Activated naive CD8-positive, alpha-beta T cell treated with anti-CD3 and anti-CD28 coated beads, Interleukin-2, amount 10 ng/mL, durations not matched to agents 7 days and 5 days (primary cell): ENCODE measurements at regions not wholly inside any gene's neighbourhood (a gene's known extent, or its start where the extent isn't known, plus 50 kb on each side); places are given as distances from the start of the nearest gene placed in this dataset.

Experiments used
- ATAC-seq: fragments of 150-1000 bp; cut with Tn5 transposase; one replicate; pipeline ENCODE4 v1.10.0; 2021; ENCODE audit warnings: low read depth, moderate library complexity
- POLR2A ChIA-PET: fragments of 350-600 bp; sonication (Branson Sonifier 250); formaldehyde crosslinking; loops from one replicate; lab custom pipeline; 2021; ENCODE audit warnings: antibody characterized with exemption; lab: Charles Lee
- DNase-seq: peaks from one replicate; pipeline ENCODE4 v3.0.0; 2021
- H3K27ac Mint-ChIP-seq: one replicate; pipeline ENCODE4 v1.8.0; 2022; ENCODE audit warnings: mild to moderate bottlenecking, mixed read lengths
- H3K27me3 Mint-ChIP-seq: one replicate; pipeline ENCODE4 v1.8.0; 2022; ENCODE audit warnings: mild to moderate bottlenecking, moderate library complexity, mixed read lengths
- H3K36me3 Mint-ChIP-seq: one replicate; pipeline ENCODE4 v1.8.0; 2021; ENCODE audit warnings: mild to moderate bottlenecking, mixed read lengths
- H3K4me1 Mint-ChIP-seq: one replicate; pipeline ENCODE4 v1.8.0; 2021; ENCODE audit warnings: mixed read lengths
- H3K4me3 Mint-ChIP-seq: one replicate; pipeline ENCODE4 v1.8.0; 2022; ENCODE audit warnings: mild to moderate bottlenecking, moderate library complexity, mixed read lengths
- H3K9me3 Mint-ChIP-seq: one replicate; pipeline ENCODE4 v1.8.0; 2021; ENCODE audit warnings: mixed read lengths

DNA sequence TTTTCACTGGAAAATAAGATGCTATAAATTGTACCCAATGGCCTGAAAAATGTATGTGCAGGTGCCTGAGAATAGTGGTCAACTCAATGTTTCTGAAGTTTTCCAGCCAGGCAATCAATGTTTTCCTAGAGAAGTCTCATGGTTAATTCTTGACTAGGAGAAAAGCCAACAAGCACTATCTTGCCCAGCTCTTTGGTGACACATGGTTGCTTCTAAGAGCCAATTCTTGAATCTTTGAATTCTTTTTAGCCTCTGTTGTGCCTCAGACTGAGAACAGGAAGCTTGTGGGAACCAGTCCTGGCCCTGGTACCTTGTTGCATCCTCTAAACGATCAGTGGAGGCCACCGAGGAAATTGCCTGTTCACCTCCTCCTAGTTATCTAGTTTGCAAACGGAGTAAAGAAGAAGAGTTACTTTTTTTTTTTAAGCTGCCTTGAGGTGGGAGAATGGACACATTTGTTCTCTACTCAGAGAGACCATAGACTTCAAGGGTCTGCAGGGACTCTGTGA lies 144.0 kb upstream of the MKLN1 start:
- POLR2A ChIA-PET, result interaction anchor here (1.0 to 1.4 kb wide), 2 partner anchors 52 to 75 kb away, joined by 3 to 4 read pairs; no protein-coding TSS in a partner anchor
- peaks cover 21% of the 10 kb centered on the region for H3K4me1 Mint-ChIP-seq
- peak; percentile 73 for ATAC-seq
- no peaks in the 10 kb centered on the region for H3K36me3 Mint-ChIP-seq
- no peaks in the 10 kb centered on the region for H3K27me3 Mint-ChIP-seq
- H3K27ac Mint-ChIP-seq, result peak overlapping the region; percentile 23
- DNase-seq, result no peak
- peak overlapping the region; percentile 35 for H3K4me3 Mint-ChIP-seq
- peaks cover 2% of the 10 kb centered on the region for H3K9me3 Mint-ChIP-seq

DNA sequence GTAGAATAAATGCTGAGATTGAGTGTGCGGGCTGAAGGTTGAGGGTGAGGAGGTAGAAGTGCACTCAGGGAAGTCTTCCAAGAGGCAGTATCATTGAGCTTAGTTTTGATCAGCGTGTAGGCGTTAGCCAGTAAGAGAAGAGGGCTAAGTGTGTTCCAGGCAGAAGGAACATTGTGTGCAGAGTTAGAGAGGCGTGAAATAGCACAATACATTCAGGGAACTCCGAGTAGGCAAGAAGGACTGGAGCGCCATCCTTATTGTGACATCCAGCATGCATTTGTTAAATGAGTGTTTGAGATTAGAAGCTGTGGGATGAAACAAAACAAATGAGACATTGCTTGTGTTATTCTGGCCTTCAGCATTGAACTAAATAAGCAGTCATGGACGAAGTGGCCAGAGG lies 140.9 kb upstream of the MKLN1 start:
- H3K27me3 Mint-ChIP-seq, result no peaks in the 10 kb centered on the region
- DNase-seq (no peak), ATAC-seq (no peak)
- H3K9me3 Mint-ChIP-seq, result no peaks in the 10 kb centered on the region
- H3K27ac Mint-ChIP-seq, result no peak overlapping the region
- H3K4me3 Mint-ChIP-seq, result no peak overlapping the region
- POLR2A ChIA-PET, result no interaction called here
- H3K36me3 Mint-ChIP-seq, result no peaks in the 10 kb centered on the region
- H3K4me1 Mint-ChIP-seq, result peaks cover 25% of the 10 kb centered on the region

DNA sequence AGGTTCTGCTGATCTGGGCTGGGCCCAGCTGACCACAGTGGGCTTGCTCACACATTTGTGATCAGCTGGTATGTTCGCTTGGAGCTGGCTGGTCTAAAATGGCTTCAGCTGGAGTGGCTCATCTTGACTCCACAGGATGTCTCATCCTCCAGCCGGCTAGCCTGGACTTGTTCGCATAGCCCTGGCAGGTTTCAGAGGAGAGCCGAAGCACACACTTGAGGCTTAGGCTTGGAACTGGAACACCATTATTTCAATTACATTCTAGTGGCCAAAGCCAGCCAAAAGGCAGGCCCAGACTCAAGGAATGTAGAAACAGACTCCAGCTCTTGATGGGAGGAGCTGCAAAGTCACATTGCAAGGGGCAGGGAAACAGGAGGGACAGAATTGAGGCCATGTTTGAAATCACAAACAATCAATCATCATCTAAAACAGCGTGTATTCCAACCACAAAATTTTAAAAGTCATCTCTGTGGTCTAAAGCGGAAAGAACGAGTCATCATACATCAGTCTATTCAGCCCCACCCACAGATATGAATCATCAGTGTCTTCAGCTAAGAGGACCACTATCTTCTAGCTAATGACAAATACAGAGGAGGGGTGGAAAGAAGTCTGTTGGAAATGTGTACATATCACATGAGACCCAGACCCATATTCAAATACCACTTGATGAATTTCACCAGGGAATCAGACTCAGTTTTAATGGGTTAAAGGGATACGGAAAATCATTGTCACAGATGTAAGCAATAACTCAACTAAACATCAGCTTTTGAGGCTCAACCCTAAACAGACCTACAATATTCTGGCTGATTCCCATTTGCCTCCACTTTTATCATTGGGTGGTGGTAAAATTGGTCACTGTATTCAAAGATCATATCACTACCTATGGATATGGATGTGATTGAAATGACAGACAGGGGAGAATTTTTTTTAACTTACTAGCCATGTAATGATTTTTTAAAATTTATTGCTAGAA lies 139.0 kb upstream of the MKLN1 start:
- POLR2A ChIA-PET, result interaction anchor here (0.6 to 1.3 kb wide), 7 partner anchors 16 to 292 kb away, joined by 3 to 7 read pairs (median 3); partner anchors contain the start of gene MKLN1
- Mint-ChIP-seq H3K27ac (peak overlapping the region; percentile 72), H3K36me3 (no peaks in the 10 kb centered on the region), H3K4me3 (peak overlapping the region; percentile 21), H3K9me3 (no peaks in the 10 kb centered on the region), H3K4me1 (peaks cover 21% of the 10 kb centered on the region), H3K27me3 (peaks cover 2% of the 10 kb centered on the region)
- peak; percentile 83 for ATAC-seq
- DNase-seq, result peak; percentile 41

DNA sequence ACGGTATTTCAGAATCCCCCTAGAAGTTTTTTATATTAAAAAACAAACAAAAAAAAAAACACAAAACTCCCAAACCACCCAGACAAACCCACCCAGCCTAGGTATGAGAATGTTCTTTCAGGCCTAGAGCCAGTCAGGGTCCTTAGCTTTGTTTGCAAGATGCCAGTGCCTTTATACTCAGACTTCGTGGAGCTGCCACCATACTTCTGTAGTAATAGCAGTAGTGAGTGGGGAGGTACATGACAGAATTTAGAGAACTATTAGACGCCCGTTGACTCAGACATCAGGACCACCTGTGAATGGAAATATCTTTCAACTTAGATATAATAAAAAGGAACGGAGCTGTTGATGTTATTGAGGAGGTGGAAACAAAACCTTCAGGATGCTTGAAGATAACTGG lies 138.2 kb upstream of the MKLN1 start:
- no peak for ATAC-seq
- peaks cover 2% of the 10 kb centered on the region for H3K27me3 Mint-ChIP-seq

DNA sequence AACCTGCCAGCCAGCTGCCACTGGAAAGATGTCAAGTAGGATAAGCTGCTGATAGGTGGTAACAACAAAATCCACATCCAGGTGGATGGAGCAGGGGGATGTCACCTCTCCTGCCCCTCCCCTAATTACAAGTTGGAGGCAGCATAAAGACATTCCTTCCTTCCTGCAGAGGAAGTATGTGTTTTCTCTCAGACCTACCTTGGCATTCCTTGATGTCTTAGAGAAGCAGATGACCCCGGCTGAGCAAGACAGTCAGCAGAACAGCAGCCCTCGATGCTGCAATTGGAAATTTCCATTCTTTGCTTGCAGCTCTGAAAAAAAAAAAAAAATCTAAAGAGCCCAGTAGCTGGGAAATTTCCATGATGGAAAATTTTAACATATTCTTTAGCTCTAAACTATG lies 137.5 kb upstream of the MKLN1 start:
- no peak overlapping the region for H3K4me3 Mint-ChIP-seq
- H3K36me3 Mint-ChIP-seq, result no peaks in the 10 kb centered on the region
- DNase-seq (no peak), ATAC-seq (no peak)
- H3K4me1 Mint-ChIP-seq, result peaks cover 13% of the 10 kb centered on the region
- H3K27ac Mint-ChIP-seq, result no peak overlapping the region
- POLR2A ChIA-PET, result interaction anchor here (1.6 kb wide), 1 partner anchor 46 kb away, joined by 3 read pairs; no protein-coding TSS in a partner anchor
- H3K27me3 Mint-ChIP-seq, result peaks cover 5% of the 10 kb centered on the region
- H3K9me3 Mint-ChIP-seq, result no peaks in the 10 kb centered on the region

More for the DNA sequence above, 138.2 kb upstream of the MKLN1 start:
- H3K27ac Mint-ChIP-seq, result no peak overlapping the region
- H3K9me3 Mint-ChIP-seq, result no peaks in the 10 kb centered on the region
- no peaks in the 10 kb centered on the region for H3K36me3 Mint-ChIP-seq
- DNase-seq, result no peak
- POLR2A ChIA-PET, result interaction anchor here (0.8 to 1.3 kb wide), 3 partner anchors 42 to 293 kb away, joined by 3 to 4 read pairs (median 4); partner anchors contain the start of gene MKLN1
- H3K4me1 Mint-ChIP-seq, result peaks cover 13% of the 10 kb centered on the region
- no peak overlapping the region for H3K4me3 Mint-ChIP-seq

DNA sequence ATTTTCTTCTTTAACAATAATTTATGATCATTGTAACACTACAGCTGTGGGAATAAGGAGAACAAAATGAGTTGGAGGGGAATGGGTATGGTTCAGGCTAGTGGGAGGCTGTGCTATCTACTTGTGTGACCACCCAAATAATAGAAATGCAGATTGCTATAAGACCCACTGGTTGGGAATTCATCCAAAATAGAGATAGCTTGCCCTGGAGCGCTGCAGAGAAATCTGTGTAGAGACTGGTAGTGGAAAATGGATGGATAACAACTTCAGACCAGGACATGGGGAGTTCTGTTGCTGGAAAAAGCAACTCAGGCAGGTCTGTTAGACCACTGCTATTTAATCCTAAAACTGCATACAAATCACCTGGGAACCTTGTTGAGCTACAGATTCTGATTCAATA lies 137.1 kb upstream of the MKLN1 start:
- H3K9me3 Mint-ChIP-seq, result no peaks in the 10 kb centered on the region
- DNase-seq (no peak), ATAC-seq (no peak)
- no peak overlapping the region for H3K4me3 Mint-ChIP-seq
- no peak overlapping the region for H3K27ac Mint-ChIP-seq
- H3K36me3 Mint-ChIP-seq, result no peaks in the 10 kb centered on the region
- H3K4me1 Mint-ChIP-seq, result peaks cover 13% of the 10 kb centered on the region
- H3K27me3 Mint-ChIP-seq, result peaks cover 5% of the 10 kb centered on the region
- POLR2A ChIA-PET, result interaction anchor here (1.6 kb wide), 1 partner anchor 45 kb away, joined by 3 read pairs; no protein-coding TSS in a partner anchor

DNA sequence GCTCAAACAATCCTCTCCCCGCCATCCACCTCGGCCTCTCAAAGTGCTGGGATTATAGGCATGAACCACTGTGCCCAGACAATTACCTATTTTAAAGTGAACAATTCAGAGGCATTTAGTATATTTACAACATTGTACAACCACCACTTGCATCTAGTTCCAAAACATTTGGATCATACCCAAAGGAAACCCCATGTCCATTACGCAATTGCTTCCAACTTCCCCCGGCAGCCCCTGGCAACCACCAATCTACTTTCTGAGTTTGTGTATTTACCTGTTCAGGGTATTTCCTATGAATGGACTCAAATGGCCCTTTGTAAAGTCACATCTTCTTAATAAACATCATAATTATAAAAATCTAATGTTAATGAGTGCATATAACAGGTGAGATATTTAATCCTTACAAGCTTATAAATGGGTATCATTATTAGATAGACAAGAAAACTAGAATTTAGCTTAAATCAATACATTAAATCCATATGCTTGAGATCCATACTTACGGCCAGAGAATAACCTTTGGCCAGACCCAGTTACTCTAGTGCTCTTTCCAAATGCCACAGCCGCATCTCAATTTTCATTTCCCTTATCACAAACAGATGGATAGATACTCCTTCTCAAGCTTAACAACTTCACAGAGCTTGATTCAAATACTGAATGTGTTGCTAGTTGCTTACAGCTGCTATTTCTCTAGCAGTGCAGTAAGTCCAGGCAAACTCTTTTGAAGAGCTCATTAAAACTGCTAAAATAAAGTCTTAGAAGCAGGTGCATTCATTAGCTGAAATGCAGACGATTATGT lies 133.4 kb upstream of the MKLN1 start:
- peaks cover 8% of the 10 kb centered on the region for H3K4me1 Mint-ChIP-seq
- DNase-seq, result no peak
- H3K4me3 Mint-ChIP-seq, result no peak overlapping the region
- ATAC-seq, result no peak
- POLR2A ChIA-PET, result no interaction called here
- no peak overlapping the region for H3K27ac Mint-ChIP-seq
- no peaks in the 10 kb centered on the region for H3K36me3 Mint-ChIP-seq
- H3K9me3 Mint-ChIP-seq, result no peaks in the 10 kb centered on the region
- peaks cover 5% of the 10 kb centered on the region for H3K27me3 Mint-ChIP-seq

DNA sequence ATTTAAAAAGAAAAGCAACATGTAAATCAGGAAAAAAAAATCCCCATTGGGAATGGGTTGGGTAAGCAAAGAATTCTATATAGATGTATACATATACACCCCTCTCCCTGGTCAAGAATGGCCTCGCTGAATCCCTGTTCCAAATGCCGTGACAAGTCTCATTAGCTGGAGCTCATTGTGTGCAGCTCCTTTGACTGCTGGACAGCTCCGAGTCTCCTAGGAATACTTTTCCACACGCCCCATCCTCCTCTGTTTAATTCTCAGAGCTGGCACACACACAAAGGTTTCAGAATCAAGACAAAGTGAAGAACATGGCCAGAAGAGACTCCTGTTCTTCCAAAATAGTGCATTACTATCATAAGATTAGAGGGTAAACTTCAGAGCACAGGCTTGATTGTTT lies 130.9 kb upstream of the MKLN1 start:
- ATAC-seq (no peak), DNase-seq (no peak)
- Mint-ChIP-seq H3K36me3 (no peaks in the 10 kb centered on the region), H3K4me1 (peaks cover 8% of the 10 kb centered on the region), H3K9me3 (no peaks in the 10 kb centered on the region), H3K4me3 (no peak overlapping the region), H3K27me3 (peaks cover 5% of the 10 kb centered on the region), H3K27ac (no peak overlapping the region)
- POLR2A ChIA-PET, result interaction anchor here (1.4 kb wide), 1 partner anchor 90 kb away, joined by 3 read pairs; no protein-coding TSS in a partner anchor

DNA sequence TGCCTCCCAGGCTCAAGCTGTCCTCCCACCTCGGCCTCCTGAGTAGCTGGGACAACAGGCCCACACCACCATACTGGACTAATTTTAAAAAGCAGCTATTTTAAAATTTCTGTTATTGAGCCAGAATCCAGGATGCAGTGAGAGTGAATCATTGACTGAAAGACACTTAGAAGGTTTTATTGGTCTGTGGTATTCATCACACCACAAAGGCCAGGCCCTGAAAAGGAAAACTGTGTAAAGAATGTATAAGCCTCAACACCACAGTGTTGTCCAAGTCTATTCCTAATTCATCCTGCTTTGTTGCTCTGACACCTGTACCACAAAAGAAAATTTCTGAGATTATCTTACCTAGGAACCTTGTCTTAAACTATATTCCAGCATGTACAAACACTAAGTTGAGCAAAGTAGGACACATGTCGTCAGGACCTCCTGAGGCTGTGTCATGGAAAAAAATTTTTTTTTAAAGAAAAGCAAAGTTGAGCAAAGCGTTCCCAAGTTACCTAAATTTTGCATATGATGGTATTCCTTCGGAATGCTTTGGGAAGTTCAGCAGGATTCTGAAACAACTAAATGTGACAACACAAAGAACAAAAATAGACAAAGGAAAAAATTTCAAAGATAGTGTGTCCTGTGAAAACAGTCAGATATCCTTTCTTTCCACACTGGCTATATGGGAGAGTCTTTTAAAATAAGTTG lies 129.6 kb upstream of the MKLN1 start:
- peaks cover 3% of the 10 kb centered on the region for H3K27me3 Mint-ChIP-seq
- POLR2A ChIA-PET, result no interaction called here
- no peak for ATAC-seq
- H3K9me3 Mint-ChIP-seq, result no peaks in the 10 kb centered on the region
- no peak for DNase-seq
- H3K4me3 Mint-ChIP-seq, result no peak overlapping the region
- no peaks in the 10 kb centered on the region for H3K36me3 Mint-ChIP-seq
- no peak overlapping the region for H3K27ac Mint-ChIP-seq
- peaks cover 8% of the 10 kb centered on the region for H3K4me1 Mint-ChIP-seq

DNA sequence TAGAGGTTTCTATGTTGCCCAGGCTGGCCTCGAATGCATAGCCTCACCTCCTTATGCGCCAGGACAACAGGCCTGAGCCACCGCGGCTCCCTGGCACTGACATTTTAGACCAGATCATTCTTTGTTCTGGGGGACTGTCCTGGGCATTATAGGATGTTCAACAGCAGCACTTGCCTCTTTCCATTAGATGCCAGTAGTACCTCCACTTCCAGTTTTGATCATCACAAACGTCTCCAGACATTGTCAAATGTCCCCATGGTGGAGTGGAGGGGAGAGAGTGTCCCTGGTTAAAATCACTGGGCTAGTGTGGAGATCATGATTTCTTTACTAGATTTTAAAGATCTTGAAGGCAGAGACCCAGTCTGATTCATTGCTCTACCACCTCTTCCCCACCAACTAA lies 125.2 kb upstream of the MKLN1 start:
- H3K27me3 Mint-ChIP-seq, result no peaks in the 10 kb centered on the region

DNA sequence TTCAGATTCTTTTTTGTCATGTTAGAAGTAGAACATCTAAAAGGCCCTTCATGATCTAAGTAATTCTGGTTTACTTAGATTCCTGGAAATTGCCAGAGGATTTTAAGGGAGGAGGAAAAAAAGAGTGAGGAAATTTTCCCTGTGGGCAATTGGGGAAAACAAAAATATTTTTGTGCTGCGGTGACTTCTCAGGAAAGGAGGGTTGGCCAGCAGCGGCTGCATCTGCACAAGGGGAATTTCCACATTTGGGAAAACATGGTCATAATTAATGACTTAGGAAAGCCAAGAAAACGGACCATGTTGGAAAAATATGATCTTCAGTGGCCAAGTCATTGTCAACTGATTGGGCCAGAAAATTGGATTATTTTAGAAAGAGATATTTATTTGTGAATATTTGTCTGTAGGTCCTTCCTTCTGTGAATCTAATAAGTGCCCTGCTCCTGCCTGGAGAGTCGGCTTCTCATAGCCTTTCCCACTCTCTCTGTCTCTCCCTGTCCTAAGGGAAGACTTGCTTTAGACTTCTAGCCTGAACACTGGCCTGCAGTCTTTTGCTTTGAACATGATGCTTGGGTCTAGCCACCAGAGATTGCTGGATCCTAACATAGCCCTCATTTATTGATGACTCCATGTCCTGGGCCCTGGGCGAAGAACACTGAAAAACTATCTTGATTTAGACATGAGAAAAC lies 124.2 kb upstream of the MKLN1 start:
- no peaks in the 10 kb centered on the region for H3K4me1 Mint-ChIP-seq
- H3K36me3 Mint-ChIP-seq, result no peaks in the 10 kb centered on the region
- H3K27me3 Mint-ChIP-seq, result no peaks in the 10 kb centered on the region
- DNase-seq, result no peak
- no peak overlapping the region for H3K27ac Mint-ChIP-seq
- POLR2A ChIA-PET, result no interaction called here
- no peak for ATAC-seq
- H3K4me3 Mint-ChIP-seq, result no peak overlapping the region
- no peaks in the 10 kb centered on the region for H3K9me3 Mint-ChIP-seq

More for the DNA sequence above, 125.2 kb upstream of the MKLN1 start:
- POLR2A ChIA-PET, result no interaction called here
- H3K4me1 Mint-ChIP-seq, result peaks cover 6% of the 10 kb centered on the region
- DNase-seq (no peak), ATAC-seq (no peak)
- no peak overlapping the region for H3K27ac Mint-ChIP-seq
- no peaks in the 10 kb centered on the region for H3K36me3 Mint-ChIP-seq
- H3K4me3 Mint-ChIP-seq, result no peak overlapping the region
- no peaks in the 10 kb centered on the region for H3K9me3 Mint-ChIP-seq

DNA sequence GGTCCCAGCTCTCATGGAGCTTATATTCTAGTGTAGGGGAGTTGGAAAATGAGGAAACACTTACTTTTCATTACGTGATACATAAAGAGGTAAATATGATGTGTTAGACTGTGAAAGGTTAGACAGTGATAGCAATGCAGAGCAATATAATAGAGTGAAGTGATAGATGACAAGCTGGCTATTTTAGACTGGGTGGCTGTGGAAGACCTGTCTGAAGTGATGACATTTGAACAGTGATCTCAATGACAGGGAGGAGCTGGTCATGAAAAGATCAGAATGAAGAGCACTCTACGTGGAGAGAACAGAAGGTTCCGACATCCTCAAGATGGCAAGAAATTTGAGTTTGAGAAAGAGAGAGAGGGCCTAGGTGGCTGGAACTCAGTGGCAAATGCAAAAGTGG lies 118.9 kb upstream of the MKLN1 start:
- Mint-ChIP-seq H3K36me3 (no peaks in the 10 kb centered on the region), H3K27me3 (no peaks in the 10 kb centered on the region), H3K9me3 (no peaks in the 10 kb centered on the region), H3K4me1 (no peaks in the 10 kb centered on the region), H3K4me3 (no peak overlapping the region), H3K27ac (no peak overlapping the region)
- DNase-seq (no peak), ATAC-seq (no peak)
- POLR2A ChIA-PET, result no interaction called here
